OCI-LY1 (cell line): ENCODE measurements at regions not wholly inside any gene's neighbourhood (a gene's known extent, or its start where the extent isn't known, plus 50 kb on each side); places are given as distances from the start of the nearest gene placed in this dataset.
"Not testable (repeated sequence)": the region's sequence is repeated elsewhere in the genome, so short reads cannot be mapped to it uniquely, and the experiment has no call there.

Experiments used
- CTCF ChIP-seq: fragments of 200-600 bp; sonication (generic), shearing (Covaris generic); IDR thresholded peaks from 2 replicates; pipeline ENCODE4 v1.5.1; 2017; ENCODE audit warnings: mild to moderate bottlenecking, antibody characterized with exemption, low read length, moderate library complexity, mixed read lengths
- EZH2 ChIP-seq: fragments of 200-600 bp; sonication (generic), shearing (Covaris generic); IDR thresholded peaks from 2 replicates; pipeline ENCODE4 v1.8.0; 2017; ENCODE audit warnings: borderline replicate concordance, mixed run types, mild to moderate bottlenecking, antibody characterized with exemption, low read length, moderate library complexity, mixed read lengths

- TF ChIP-seq CTCF, EZH2: not testable (repeated sequence)
These were observed 106.0 kb downstream of the NPIPA8 start for GRCh38 chr16:18230505-18230904.
